Stimulated activated CD4-positive, alpha-beta T cell treated with anti-CD3 and anti-CD28 coated beads, Interleukin-12 subunit alpha, Interleukin-12 subunit beta, amount 100 ng/mL, for 48 hours (primary cell): ENCODE measurements at regions not wholly inside any gene's neighbourhood (a gene's known extent, or its start where the extent isn't known, plus 50 kb on each side); places are given as distances from the start of the nearest gene placed in this dataset.

Experiments used
- DNase-seq, 3 donors: peaks; one replicate each; pipeline ENCODE4 v3.0.0-alpha.2; 2020; ENCODE audit warnings: low read depth in 2 of 3, low spot score in 1 of 3

DNA sequence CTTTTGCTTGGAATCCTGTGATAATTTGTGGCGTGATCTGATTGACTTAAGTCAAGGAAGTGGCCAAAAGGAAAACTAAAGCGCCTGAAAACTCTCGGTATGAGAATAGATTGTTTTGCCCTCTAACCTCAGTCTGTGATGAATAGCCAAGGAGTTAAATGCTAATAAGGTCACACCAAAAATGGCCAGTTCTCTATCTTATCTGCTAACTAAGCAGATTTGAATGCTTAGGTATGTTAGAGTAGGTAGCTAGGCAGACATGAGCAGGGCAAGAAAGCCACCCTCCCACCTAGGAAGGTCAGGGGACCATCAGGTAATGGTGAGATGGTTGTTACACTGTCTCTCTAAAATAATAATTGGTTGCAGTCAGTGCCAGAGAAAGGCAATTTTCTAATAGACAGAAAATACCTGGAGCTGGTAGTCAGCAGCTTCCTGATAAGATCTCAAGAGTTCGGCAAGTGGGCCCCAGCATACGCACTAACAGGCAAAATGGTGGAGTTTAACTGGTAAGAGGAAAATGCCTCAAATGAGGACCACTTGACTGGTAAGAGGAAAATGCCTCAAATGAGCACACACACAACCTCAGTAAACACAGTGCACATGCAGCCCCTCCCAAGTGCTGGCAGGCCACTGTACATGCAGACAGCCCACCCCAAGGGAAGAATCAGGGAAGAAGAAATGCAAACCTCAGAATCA is 468.4 kb downstream of the MBD2 start:
- DNase-seq, result no peak

GRCh38 chr18:53754154-53754553 is 470.3 kb downstream of the MBD2 start:
- DNase-seq, result no peak

- no peak for DNase-seq
Measured at GRCh38 chr18:53753601-53754000, 470.9 kb downstream of the MBD2 start.

DNA sequence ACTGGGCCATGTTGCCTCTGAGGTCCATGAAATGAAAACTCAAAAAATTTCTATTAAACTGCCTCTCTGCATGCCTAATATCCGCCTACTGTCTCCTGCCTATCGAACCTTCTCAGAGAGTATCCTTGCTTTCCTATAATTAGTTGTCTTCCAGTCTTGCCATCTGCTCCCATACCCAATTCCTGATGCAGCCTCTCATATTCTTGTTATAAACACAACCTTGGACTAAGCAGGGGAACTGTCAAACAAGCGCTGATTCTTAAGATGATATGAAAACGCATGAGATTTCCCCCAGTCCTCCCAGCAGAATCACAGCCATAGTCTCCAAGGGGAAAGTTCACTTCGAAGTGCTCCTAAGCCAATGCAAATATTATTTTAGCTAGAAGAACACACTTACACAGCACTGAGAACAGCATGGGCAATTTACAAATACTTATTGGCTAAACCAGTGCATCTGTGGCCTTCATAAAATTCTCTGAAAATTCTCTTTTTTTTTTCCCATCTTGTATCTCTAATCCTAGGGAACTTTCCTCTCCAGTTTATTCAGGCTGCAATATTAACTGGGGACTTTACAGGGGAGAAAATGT is 471.6 kb downstream of the MBD2 start:
- DNase-seq, result no peak

DNA sequence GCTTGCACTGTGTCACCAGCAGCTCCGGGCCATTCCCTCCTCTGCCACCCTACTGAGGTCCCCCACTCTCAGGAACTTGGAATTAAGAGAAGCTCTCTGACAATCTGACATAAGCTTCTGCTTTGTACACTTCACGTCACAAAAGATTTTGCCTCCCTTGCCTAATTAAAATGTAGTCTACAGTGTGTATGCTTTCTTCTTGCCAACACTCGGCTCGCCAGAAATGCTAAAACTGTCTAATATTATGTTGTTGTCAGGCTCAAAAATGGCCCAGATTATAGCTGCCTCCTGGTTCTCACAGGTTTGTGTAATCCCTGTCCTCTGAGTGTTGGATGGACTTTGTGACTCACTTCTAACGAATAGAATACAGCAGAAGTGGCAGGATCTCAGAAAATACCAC is 474.7 kb downstream of the MBD2 start:
- no peak for DNase-seq

DNA sequence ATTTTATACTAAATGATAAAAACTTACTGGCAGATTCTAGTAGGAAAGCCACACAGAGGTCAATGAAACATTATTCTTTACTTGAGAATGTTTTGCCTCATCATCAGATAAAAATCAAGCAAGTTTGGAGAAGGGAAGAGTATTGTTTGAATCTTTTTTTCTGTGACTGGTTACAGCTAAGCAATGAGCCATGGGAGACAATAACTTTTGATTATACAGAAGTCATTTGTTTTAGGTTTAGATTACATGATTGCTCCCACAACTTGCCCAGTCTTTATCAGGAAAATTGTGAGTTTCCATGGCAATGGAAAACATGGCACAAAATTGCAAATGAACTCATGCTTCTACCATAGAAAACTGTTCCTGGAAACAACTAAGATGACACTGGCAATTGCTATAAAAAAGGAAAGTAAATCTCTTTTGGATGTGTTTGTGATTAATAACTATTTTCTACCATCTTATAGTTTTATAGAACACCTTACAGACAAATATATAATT is 476.8 kb downstream of the MBD2 start:
- DNase-seq, result no peak

DNA sequence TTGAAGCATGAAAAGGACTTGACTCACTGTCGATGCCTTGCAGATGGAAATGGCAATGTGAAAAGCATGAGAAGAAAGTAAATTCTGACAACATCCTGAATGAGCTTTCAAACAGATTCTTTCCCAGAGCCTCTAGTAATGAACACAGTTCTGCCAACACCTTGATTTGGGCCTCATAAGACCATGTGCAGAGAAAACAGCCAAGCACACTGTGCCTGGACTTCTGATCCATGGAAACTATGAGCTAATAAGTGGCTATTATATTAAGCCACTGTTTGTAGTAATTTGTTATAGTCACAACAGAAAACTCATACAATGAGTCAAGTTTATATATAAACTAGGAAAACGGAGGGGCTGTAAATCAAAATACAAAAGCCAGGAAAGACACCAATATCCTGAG is 477.3 kb downstream of the MBD2 start:
- no peak for DNase-seq

DNA sequence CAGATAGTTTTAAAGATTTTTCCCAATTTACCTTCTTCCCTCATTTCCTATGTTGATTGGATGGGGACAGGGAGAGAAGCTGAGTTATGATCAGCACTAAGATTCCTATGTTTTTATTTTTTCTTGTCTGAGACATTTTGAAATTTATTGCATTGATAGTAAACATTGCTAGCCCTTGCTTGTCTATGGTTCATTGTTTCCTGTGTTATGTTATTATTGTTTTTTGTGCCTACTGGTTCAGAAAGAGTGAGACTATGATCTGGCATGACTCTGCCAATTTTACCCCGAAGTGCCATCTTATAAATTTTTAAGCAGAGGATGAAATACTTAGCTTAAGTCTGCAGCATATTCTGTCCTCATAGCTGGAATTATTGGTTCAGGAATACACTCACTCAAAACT is 478.5 kb downstream of the MBD2 start:
- no peak for DNase-seq

- no peak for DNase-seq
Measured at GRCh38 chr18:53745224-53745967, 479.1 kb downstream of the MBD2 start.

GRCh38 chr18:53739700-53740099 is 484.8 kb downstream of the MBD2 start:
- DNase-seq, result no peak

DNA sequence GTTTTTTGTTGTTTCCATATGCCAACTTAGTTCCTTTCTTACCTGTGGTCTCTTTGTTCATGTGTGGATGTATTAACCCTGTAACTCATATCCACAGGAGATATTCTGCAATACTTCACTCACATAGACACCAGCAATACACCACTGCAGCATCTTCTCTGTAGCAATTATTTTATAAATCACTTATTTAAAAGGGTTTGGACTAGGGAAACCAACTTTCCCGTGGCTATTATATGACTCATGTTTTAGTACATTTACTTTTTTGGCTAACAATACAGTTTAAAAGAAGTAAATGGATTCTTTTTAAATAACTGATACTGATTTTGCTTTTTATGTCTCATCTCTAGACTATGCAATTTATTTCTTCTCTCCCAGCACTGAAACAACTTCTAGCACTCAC is 488.9 kb downstream of the MBD2 start:
- no peak for DNase-seq

DNA sequence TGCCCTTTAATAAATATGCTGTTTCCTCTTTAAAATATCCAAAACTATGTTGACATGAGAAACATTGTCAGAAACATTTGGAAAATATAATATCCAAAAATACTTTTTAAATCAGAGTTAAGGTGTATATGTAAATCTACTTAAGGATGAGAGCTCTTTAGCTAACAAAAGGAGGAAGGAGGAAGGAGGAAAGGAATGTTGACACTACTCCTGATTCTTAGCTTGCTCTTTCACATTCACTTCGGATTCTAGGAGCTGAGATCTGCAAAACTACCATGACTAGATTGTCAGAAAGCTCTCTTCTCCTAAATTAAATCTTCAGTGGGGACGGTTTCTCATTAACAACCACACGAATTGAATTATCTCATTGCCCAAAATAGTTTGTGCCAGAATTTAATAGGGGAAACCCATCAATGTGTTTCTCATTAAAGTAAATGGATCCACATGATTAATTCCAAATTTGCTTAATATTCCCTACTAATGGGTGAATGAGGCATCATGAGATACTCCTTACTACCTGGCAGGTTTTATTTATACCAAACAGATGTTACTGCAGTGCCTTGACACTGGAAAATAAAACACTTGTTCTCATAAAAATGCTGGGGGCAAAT is 509.1 kb downstream of the MBD2 start:
- no peak for DNase-seq

DNA sequence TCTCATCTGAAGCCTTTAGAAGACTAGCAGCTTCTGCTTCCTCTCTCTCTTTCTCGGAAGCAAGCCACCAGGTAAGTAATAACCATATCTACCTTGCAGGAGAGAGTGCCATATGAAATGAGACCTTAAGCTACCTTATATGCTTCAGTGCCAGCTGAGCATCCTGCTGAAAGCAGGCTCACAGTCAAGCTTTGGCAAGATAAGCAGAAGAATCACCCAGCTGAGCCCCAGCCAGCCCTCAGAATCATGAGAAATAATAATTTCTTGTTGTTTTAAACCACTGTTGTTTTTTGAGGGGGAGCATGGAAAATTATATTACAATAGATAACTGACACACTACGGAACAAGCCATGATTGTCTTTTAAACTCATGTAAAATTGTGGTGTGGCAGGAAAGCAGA is 514.4 kb downstream of the MBD2 start:
- no peak for DNase-seq

GRCh38 chr18:53702480-53702879 is 522.0 kb downstream of the MBD2 start:
- no peak for DNase-seq

- DNase-seq, result no peak
Measured at GRCh38 chr18:53701697-53702096, 522.8 kb downstream of the MBD2 start.

- DNase-seq, result no peak
Measured at GRCh38 chr18:53698907-53699306, 525.6 kb downstream of the MBD2 start.

GRCh38 chr18:53689886-53690285 is 534.6 kb downstream of the MBD2 start:
- DNase-seq, result no peak

GRCh38 chr18:53686965-53687364 is 537.5 kb downstream of the MBD2 start:
- no peak for DNase-seq

- no peak for DNase-seq
Measured at GRCh38 chr18:53682796-53683195, 541.7 kb downstream of the MBD2 start.

DNA sequence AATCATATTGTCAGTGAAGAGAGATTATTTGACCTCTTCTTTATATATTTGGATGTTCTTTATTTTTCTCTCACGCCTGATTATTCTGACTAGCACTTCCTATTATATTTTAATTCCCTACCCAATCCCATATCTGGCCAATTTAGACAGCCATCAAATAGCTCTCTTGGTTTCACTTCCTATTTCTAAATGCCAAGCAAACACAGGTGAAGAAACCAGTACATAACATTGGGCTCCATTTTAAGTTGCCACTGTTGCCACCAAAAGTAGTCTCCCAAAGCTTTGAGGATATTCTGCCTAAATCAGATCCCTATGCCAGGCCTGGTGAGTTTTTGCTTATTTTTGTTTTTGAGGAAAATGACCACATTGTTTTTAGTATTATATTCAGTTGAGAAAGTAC is 547.0 kb downstream of the MBD2 start:
- no peak for DNase-seq

- no peak for DNase-seq
Measured at GRCh38 chr18:53665701-53666100, 558.8 kb downstream of the MBD2 start.

GRCh38 chr18:53664575-53664974 is 559.9 kb downstream of the MBD2 start:
- no peak for DNase-seq
